Natural killer cell (primary cell): ENCODE measurements at regions not wholly inside any gene's neighbourhood (a gene's known extent, or its start where the extent isn't known, plus 50 kb on each side); places are given as distances from the start of the nearest gene placed in this dataset.
"Not testable (repeated sequence)": the region's sequence is repeated elsewhere in the genome, so short reads cannot be mapped to it uniquely, and the experiment has no call there.

Source experiments
- ATAC-seq, 3 donors: fragments of 150-1000 bp in 2 of 3; fragments of 200-7000 bp in 1 of 3; cut with Tn5 transposase; 1 replicate in 1 of 3; 2 replicates in 2 of 3; pipeline ENCODE4 v1.10.0; 2021; ENCODE audit warnings: mild to moderate bottlenecking in 2 of 3, moderate library complexity in 2 of 3
- DNase-seq, 2 donors: peaks; one replicate each; pipeline versions ENCODE4 v3.0.0 to v3.0.0-alpha.2; 2013 to 2021; ENCODE audit warnings: mixed read lengths in 1 of 2
- H3K27ac ChIP-seq: one replicate; pipeline ENCODE4 v1.5.1; 2013; ENCODE audit warnings: mild to moderate bottlenecking, low read length
- H3K27me3 ChIP-seq: one replicate; pipeline ENCODE4 v1.6.1; 2013; ENCODE audit warnings: low read length; ENCODE audit not compliant: control insufficient read depth, insufficient read depth
- H3K36me3 ChIP-seq: one replicate; pipeline ENCODE4 v1.6.1; 2013; ENCODE audit warnings: low read length; ENCODE audit not compliant: control insufficient read depth, insufficient read depth
- H3K4me1 ChIP-seq: one replicate; pipeline ENCODE4 v1.6.1; 2013; ENCODE audit warnings: low read length; ENCODE audit not compliant: control insufficient read depth, insufficient read depth
- H3K4me3 ChIP-seq: one replicate; pipeline ENCODE4 v1.5.1; 2013; ENCODE audit warnings: low read length
- H3K9me3 ChIP-seq: one replicate; pipeline ENCODE4 v1.6.1; 2013; ENCODE audit warnings: low read length; ENCODE audit not compliant: control insufficient read depth, insufficient read depth
- H3K27ac Mint-ChIP-seq, 2 donors: one replicate each; pipeline ENCODE4 v1.8.0; 2022; ENCODE audit warnings: mild to moderate bottlenecking in 2 of 2, mixed read lengths in 2 of 2, moderate library complexity in 1 of 2
- H3K27me3 Mint-ChIP-seq, 2 donors: one replicate each; pipeline ENCODE4 v1.8.0; 2022; ENCODE audit warnings: low read depth in 2 of 2, mixed read lengths in 2 of 2
- H3K36me3 Mint-ChIP-seq: one replicate; pipeline ENCODE4 v1.8.0; 2022; ENCODE audit warnings: mixed read lengths
- H3K4me1 Mint-ChIP-seq, 2 donors: one replicate each; pipeline ENCODE4 v1.8.0; 2022; ENCODE audit warnings: mixed read lengths in 2 of 2
- H3K4me3 Mint-ChIP-seq: one replicate; pipeline ENCODE4 v1.8.0; 2022; ENCODE audit warnings: mild to moderate bottlenecking, moderate library complexity, mixed read lengths
- H3K9me3 Mint-ChIP-seq, 2 donors: one replicate each; pipeline ENCODE4 v1.8.0; 2022; ENCODE audit warnings: mixed read lengths in 2 of 2
- CTCF ChIP-seq: fragments of 200-600 bp; IDR thresholded peaks from one replicate; pipeline ENCODE4 v1.8.0; 2022; ENCODE audit warnings: antibody characterized with exemption
- WGBS: methylation state at CpG from one replicate; pipeline ENCODE4 v1.1.7; 2013; ENCODE audit warnings: missing lambda C conversion rate; ENCODE audit not compliant: insufficient coverage; 5-methylcytosine and 5-hydroxymethylcytosine counted together
- intact Hi-C: fragments of 100-400 bp; cut with micrococcal nuclease; formaldehyde crosslinking; loops from one replicate; pipeline ENCODE4 v1.14.2; 2022

- no peak for ATAC-seq
- intact Hi-C loops, result no loop called here
- Mint-ChIP-seq H3K4me3 (no peak overlapping the region), H3K27me3 (no peaks in the 10 kb centered on the region), H3K4me1 (peaks cover 6 to 22% of the 10 kb centered on the region in 2 donors), H3K27ac (no peak overlapping the region), H3K36me3 (peaks cover 21% of the 10 kb centered on the region), H3K9me3 (peaks cover 4% of the 10 kb centered on the region in 2 donors)
- 100% methylated on average over 1 of the region's 1 CpG for WGBS
- Histone ChIP-seq H3K27me3 (no peaks in the 10 kb centered on the region), H3K27ac (no peak overlapping the region), H3K4me3 (no peak overlapping the region), H3K9me3 (no peaks in the 10 kb centered on the region), H3K4me1 (no peaks in the 10 kb centered on the region), H3K36me3 (no peaks in the 10 kb centered on the region)
- DNase-seq, result no peak
- no peak for TF ChIP-seq CTCF
These were observed 234.1 kb downstream of the CDH26 start for GRCh38 chr20:60192326-60192725.

GRCh38 chr20:60199132-60199531 is 240.9 kb downstream of the CDH26 start:
- H3K27me3 ChIP-seq, result not testable (repeated sequence)
- peak overlapping the region; percentile 32 for H3K4me3 Mint-ChIP-seq

GRCh38 chr20:60199866-60200265 is 241.6 kb downstream of the CDH26 start:
- H3K4me3 Mint-ChIP-seq, result peak overlapping the region; percentile 32

More at GRCh38 chr20:60199132-60199531, 240.9 kb downstream of the CDH26 start:
- H3K27me3 Mint-ChIP-seq, H3K27ac ChIP-seq, DNase-seq, H3K9me3 ChIP-seq, H3K36me3 ChIP-seq, ATAC-seq, H3K4me3 ChIP-seq, intact Hi-C loops: not testable (repeated sequence)
- Mint-ChIP-seq H3K9me3 (peaks cover 12 to 17% of the 10 kb centered on the region in 2 donors), H3K36me3 (peaks cover 31% of the 10 kb centered on the region), H3K27ac (peak overlapping the region; percentile 35 to 84), H3K4me1 (peaks cover 31 to 45% of the 10 kb centered on the region in 2 donors)
- H3K4me1 ChIP-seq, result peaks cover 16% of the 10 kb centered on the region
- 96% methylated on average over 3 of the region's 3 CpGs for WGBS

GRCh38 chr20:60200305-60200918 is 242.2 kb downstream of the CDH26 start:
- TF ChIP-seq CTCF, result no peak
- H3K36me3 Mint-ChIP-seq, result peaks cover 28% of the 10 kb centered on the region
- H3K27ac ChIP-seq, result peak overlapping the region; percentile 38
- no peak for DNase-seq
- 63% methylated on average over 16 of the region's 16 CpGs for WGBS
- no peaks in the 10 kb centered on the region for H3K36me3 ChIP-seq
- H3K4me1 Mint-ChIP-seq, result peaks cover 31 to 43% of the 10 kb centered on the region in 2 donors
- H3K4me3 ChIP-seq, result no peak overlapping the region
- H3K27me3 ChIP-seq, result no peaks in the 10 kb centered on the region
- peak overlapping the region; percentile 3 to 84 for H3K27ac Mint-ChIP-seq
- H3K4me1 ChIP-seq, result peaks cover 16% of the 10 kb centered on the region
- intact Hi-C loops, result no loop called here
- no peaks in the 10 kb centered on the region for H3K27me3 Mint-ChIP-seq
- peaks cover 12 to 16% of the 10 kb centered on the region in 2 donors for H3K9me3 Mint-ChIP-seq
- peak in 2 of 3 donors; percentile 53 to 83 for ATAC-seq
- H3K4me3 Mint-ChIP-seq, result peak overlapping the region; percentile 32
- H3K9me3 ChIP-seq, result no peaks in the 10 kb centered on the region

More at GRCh38 chr20:60199866-60200265, 241.6 kb downstream of the CDH26 start:
- Histone ChIP-seq H3K36me3 (no peaks in the 10 kb centered on the region), H3K27me3 (no peaks in the 10 kb centered on the region), H3K27ac (peak overlapping the region; percentile 38), H3K4me3 (no peak overlapping the region), H3K4me1 (peaks cover 16% of the 10 kb centered on the region), H3K9me3 (no peaks in the 10 kb centered on the region)
- H3K9me3 Mint-ChIP-seq, result peaks cover 12 to 17% of the 10 kb centered on the region in 2 donors
- H3K36me3 Mint-ChIP-seq, result peaks cover 31% of the 10 kb centered on the region
- peaks cover 31 to 45% of the 10 kb centered on the region in 2 donors for H3K4me1 Mint-ChIP-seq
- WGBS, result 94% methylated on average over 2 of the region's 2 CpGs
- ATAC-seq (no peak), DNase-seq (no peak)
- H3K27me3 Mint-ChIP-seq, result no peaks in the 10 kb centered on the region
- H3K27ac Mint-ChIP-seq, result peak overlapping the region; percentile 35 to 84
- intact Hi-C loops, result no loop called here
- no peak for TF ChIP-seq CTCF
